NT2/D1 (cell line): ENCODE measurements at regions not wholly inside any gene's neighbourhood (a gene's known extent, or its start where the extent isn't known, plus 50 kb on each side); places are given as distances from the start of the nearest gene placed in this dataset.

ENCODE experiments used
- DNase-seq: peaks from one replicate; pipeline ENCODE4 v3.0.0-alpha.2; 2011; ENCODE audit warnings: low read depth, low spot score
- H3K27me3 ChIP-seq: 2 replicates; pipeline ENCODE4 v1.6.0; 2011; ENCODE audit warnings: mild to moderate bottlenecking; ENCODE audit not compliant: insufficient read length, insufficient read depth
- H3K36me3 ChIP-seq: 2 replicates; pipeline ENCODE4 v1.6.1; 2011; ENCODE audit warnings: mild to moderate bottlenecking, low read length, mixed read lengths; ENCODE audit not compliant: insufficient read depth, insufficient read length
- H3K4me1 ChIP-seq: 2 replicates; pipeline ENCODE4 v1.5.1; 2011; ENCODE audit not compliant: insufficient read depth, insufficient read length
- H3K4me3 ChIP-seq: 2 replicates; pipeline ENCODE4 v1.5.1; 2011; ENCODE audit warnings: low read depth; ENCODE audit not compliant: insufficient read length
- H3K9ac ChIP-seq: 2 replicates; pipeline ENCODE4 v1.6.0; 2011; ENCODE audit warnings: low read depth; ENCODE audit not compliant: insufficient read length
- H3K9me3 ChIP-seq: 2 replicates; pipeline ENCODE4 v1.5.1; 2011; ENCODE audit warnings: mild to moderate bottlenecking, low read length; ENCODE audit not compliant: insufficient read depth
- SUZ12 ChIP-seq: IDR thresholded peaks from 2 replicates; pipeline ENCODE4 v1.6.1; 2011; ENCODE audit not compliant: insufficient read length, insufficient read depth; ENCODE audit errors: extremely low read depth
- YY1 ChIP-seq: IDR thresholded peaks from 2 replicates; pipeline ENCODE4 v1.6.1; 2011; ENCODE audit not compliant: insufficient read length, insufficient read depth
- ZNF274 ChIP-seq: IDR thresholded peaks from 2 replicates; pipeline ENCODE4 v1.6.1; 2011; ENCODE audit warnings: mild to moderate bottlenecking, low read depth, low read length

DNA sequence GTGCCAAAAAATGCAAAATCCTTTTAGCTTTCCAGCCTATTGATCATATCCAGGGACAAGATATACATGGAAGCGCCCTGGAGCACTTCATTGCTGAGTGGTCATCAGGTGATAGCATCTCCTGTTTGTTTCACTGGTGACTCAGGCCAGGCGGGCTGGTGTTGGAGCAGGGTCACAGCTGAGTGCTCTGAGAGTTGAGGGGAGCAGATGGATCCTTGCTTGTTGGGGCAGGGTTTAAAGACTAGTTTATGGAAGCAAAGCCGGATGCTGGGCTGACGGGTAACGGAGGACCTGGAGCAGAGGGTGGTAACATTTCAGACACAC, 405.0 kb upstream of the TPM1 start:
- no peaks in the 10 kb centered on the region for H3K4me1 ChIP-seq
- no peaks in the 10 kb centered on the region for H3K36me3 ChIP-seq
- DNase-seq: no peak
- no peaks in the 10 kb centered on the region for H3K27me3 ChIP-seq
- no peak for TF ChIP-seq SUZ12
- TF ChIP-seq ZNF274: no peak
- TF ChIP-seq YY1: no peak
- no peaks in the 10 kb centered on the region for H3K9me3 ChIP-seq
- H3K4me3 ChIP-seq: no peak overlapping the region
- no peak overlapping the region for H3K9ac ChIP-seq

DNA sequence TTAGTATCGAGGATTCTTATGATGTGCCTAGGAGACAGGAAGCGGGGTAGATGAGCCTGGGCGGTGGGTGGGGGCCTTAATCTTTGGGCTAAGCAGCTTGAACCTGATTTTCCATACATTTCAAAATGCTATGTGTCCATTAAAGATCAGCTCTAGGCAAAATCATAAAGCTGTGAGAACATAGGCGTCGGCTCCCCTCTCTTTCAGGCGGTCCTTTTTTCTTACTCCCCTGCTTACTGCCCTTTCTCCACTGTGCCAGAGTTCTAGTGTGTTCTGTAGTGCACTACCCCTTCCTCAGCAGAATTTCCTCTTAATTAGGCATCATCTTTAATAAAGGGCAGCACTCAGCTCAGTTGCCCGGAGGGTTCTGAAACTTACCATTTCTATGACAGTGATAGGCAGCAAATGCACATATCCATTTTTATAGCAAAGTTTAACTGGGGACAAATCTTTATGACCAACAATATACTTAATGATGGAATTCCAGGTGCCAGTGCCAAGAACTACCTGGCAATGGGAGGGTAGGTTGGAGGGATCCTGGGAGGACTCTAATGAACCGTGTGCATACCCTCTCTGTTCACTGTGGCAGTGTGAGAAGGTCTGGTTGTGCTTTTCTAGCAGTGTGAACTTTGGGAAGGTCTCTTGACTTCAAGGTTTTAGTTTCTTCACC, 404.5 kb upstream of the TPM1 start:
- no peak for DNase-seq
- Histone ChIP-seq H3K9ac (no peak overlapping the region), H3K9me3 (no peaks in the 10 kb centered on the region), H3K36me3 (no peaks in the 10 kb centered on the region), H3K4me1 (no peaks in the 10 kb centered on the region), H3K27me3 (no peaks in the 10 kb centered on the region), H3K4me3 (no peak overlapping the region)
- TF ChIP-seq ZNF274 (no peak), YY1 (no peak), SUZ12 (no peak)

DNA sequence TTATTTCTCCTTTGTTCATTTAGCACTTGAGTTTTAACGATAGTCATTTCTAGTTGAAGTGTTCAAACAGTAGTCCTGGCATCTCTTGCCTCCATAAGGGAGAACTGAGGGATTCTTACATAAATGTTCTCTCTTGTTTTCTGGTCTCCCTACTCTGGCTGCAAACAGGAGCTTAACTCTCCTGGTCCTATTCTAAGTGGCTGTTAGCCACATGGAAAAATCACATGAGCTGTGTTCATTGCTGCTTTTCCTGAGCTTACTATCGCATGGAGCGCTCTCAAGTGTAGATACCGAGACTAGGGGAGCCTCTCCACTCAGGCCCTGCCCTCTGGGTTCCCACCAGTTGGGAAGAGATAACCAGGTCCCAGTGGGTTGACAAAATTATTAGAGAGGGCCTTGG, 403.1 kb upstream of the TPM1 start:
- Histone ChIP-seq H3K9me3 (no peaks in the 10 kb centered on the region), H3K36me3 (no peaks in the 10 kb centered on the region), H3K4me1 (peaks cover 7% of the 10 kb centered on the region), H3K4me3 (no peak overlapping the region), H3K27me3 (no peaks in the 10 kb centered on the region), H3K9ac (no peak overlapping the region)
- TF ChIP-seq ZNF274 (no peak), SUZ12 (no peak), YY1 (no peak)
- no peak for DNase-seq

- H3K4me1 ChIP-seq: peaks cover 7% of the 10 kb centered on the region
- no peak overlapping the region for H3K9ac ChIP-seq
- TF ChIP-seq SUZ12 (no peak), YY1 (no peak), ZNF274 (no peak)
- no peak for DNase-seq
- H3K27me3 ChIP-seq: no peaks in the 10 kb centered on the region
- H3K9me3 ChIP-seq: no peaks in the 10 kb centered on the region
- no peak overlapping the region for H3K4me3 ChIP-seq
- H3K36me3 ChIP-seq: no peaks in the 10 kb centered on the region
Observed at GRCh38 chr15:62639906-62640605, 402.5 kb upstream of the TPM1 start.

DNA sequence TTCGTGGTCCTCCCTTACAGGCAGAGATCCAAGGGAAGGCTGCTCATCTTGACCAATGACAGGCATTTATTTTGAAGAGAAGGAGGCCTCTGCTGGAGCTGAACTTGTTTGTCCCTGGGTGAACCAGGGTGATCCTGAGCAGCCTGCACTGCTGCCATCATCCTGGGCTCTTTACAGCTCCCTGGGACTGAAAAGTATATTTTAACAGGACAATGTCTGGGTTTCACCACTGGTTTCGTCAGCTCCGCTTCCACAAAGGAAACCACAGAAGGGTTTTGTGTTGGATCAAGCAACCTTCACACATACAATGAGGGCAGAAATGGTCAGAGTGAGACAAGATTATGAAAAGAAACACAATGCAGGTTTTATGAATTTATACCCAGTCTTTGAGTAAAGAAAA, 400.7 kb upstream of the TPM1 start:
- no peak for DNase-seq
- Histone ChIP-seq H3K4me3 (no peak overlapping the region), H3K36me3 (no peaks in the 10 kb centered on the region), H3K27me3 (no peaks in the 10 kb centered on the region), H3K9me3 (no peaks in the 10 kb centered on the region), H3K4me1 (peaks cover 11% of the 10 kb centered on the region), H3K9ac (no peak overlapping the region)
- TF ChIP-seq SUZ12 (no peak), ZNF274 (no peak), YY1 (no peak)

DNA sequence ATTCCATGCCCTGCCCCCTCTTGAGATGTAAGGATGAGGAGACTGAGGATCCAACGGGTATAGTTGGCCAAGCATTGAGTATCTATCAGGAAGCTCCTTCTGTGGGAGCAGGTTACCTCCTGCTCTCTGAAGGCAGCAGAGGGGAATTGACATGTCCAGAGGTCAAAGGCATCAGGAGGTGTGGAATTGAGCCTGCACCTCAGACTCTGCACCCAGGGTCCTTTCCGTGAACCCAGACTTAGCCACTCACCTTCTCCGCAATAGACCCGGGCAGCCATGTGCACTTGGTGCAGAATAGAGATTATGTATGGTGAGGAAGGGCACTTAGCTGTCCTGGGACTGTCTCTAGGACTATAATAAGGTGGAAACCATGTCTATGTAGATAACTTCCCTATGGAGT, 399.0 kb upstream of the TPM1 start:
- H3K27me3 ChIP-seq: no peaks in the 10 kb centered on the region
- H3K36me3 ChIP-seq: no peaks in the 10 kb centered on the region
- no peaks in the 10 kb centered on the region for H3K9me3 ChIP-seq
- no peak for DNase-seq
- no peak overlapping the region for H3K4me3 ChIP-seq
- TF ChIP-seq ZNF274: no peak
- TF ChIP-seq YY1: no peak
- no peak for TF ChIP-seq SUZ12
- no peak overlapping the region for H3K9ac ChIP-seq
- peaks cover 11% of the 10 kb centered on the region for H3K4me1 ChIP-seq

- no peaks in the 10 kb centered on the region for H3K27me3 ChIP-seq
- TF ChIP-seq SUZ12 (no peak), YY1 (no peak), ZNF274 (no peak)
- H3K4me3 ChIP-seq: no peak overlapping the region
- no peaks in the 10 kb centered on the region for H3K36me3 ChIP-seq
- peaks cover 11% of the 10 kb centered on the region for H3K4me1 ChIP-seq
- no peaks in the 10 kb centered on the region for H3K9me3 ChIP-seq
- H3K9ac ChIP-seq: no peak overlapping the region
- DNase-seq: no peak
Observed at GRCh38 chr15:62644216-62644888, 398.2 kb upstream of the TPM1 start.
